Stimulated activated CD8-positive, alpha-beta memory T cell treated with anti-CD3 and anti-CD28 coated beads, Interleukin-4, amount 100 ng/mL, for 24 hours (primary cell): ENCODE measurements at regions not wholly inside any gene's neighbourhood (a gene's known extent, or its start where the extent isn't known, plus 50 kb on each side); places are given as distances from the start of the nearest gene placed in this dataset.

Experiments used
- DNase-seq: peaks from one replicate; pipeline ENCODE4 v3.0.0-alpha.2; 2020; ENCODE audit warnings: low read depth

GRCh38 chr10:44300666-44301649, 83.9 kb downstream of the CXCL12 start:
- no peak for DNase-seq

- DNase-seq, result no peak
Measured at GRCh38 chr10:44298713-44299112, 86.2 kb downstream of the CXCL12 start.

- DNase-seq, result no peak
Measured at GRCh38 chr10:44297963-44298362, 86.9 kb downstream of the CXCL12 start.

GRCh38 chr10:44295644-44296241, 89.2 kb downstream of the CXCL12 start:
- no peak for DNase-seq

GRCh38 chr10:44294726-44295412, 90.0 kb downstream of the CXCL12 start:
- DNase-seq, result no peak

- DNase-seq, result no peak
Measured at GRCh38 chr10:44293842-44294241, 91.1 kb downstream of the CXCL12 start.

GRCh38 chr10:44293306-44293778, 91.6 kb downstream of the CXCL12 start:
- DNase-seq, result no peak

- DNase-seq, result no peak
Measured at GRCh38 chr10:44292390-44293002, 92.4 kb downstream of the CXCL12 start.

GRCh38 chr10:44291091-44291490, 93.8 kb downstream of the CXCL12 start:
- DNase-seq, result no peak

- no peak for DNase-seq
Measured at GRCh38 chr10:44289125-44289524, 95.8 kb downstream of the CXCL12 start.

GRCh38 chr10:44287408-44287807, 97.5 kb downstream of the CXCL12 start:
- DNase-seq, result no peak

GRCh38 chr10:44284198-44285084, 100.5 kb downstream of the CXCL12 start:
- no peak for DNase-seq

GRCh38 chr10:44282626-44283300, 102.1 kb downstream of the CXCL12 start:
- no peak for DNase-seq

GRCh38 chr10:44281662-44282061, 103.2 kb downstream of the CXCL12 start:
- DNase-seq, result no peak

GRCh38 chr10:44281089-44281613, 103.7 kb downstream of the CXCL12 start:
- DNase-seq, result no peak

GRCh38 chr10:44280226-44281014, 104.5 kb downstream of the CXCL12 start:
- no peak for DNase-seq

- DNase-seq, result no peak
Measured at GRCh38 chr10:44279426-44280126, 105.3 kb downstream of the CXCL12 start.

GRCh38 chr10:44278837-44279324, 106.0 kb downstream of the CXCL12 start:
- DNase-seq, result no peak
